Activated CD4-positive, alpha-beta T cell treated with anti-CD3 and anti-CD28 coated beads, Interleukin-2, amount 50 U/mL, for 1 hour (primary cell): ENCODE measurements at regions not wholly inside any gene's neighbourhood (a gene's known extent, or its start where the extent isn't known, plus 50 kb on each side); places are given as distances from the start of the nearest gene placed in this dataset.

Experiments
- DNase-seq: peaks from one replicate; pipeline ENCODE4 v3.0.0-alpha.2; 2020

- DNase-seq: no peak
Measured at GRCh38 chr5:141800617-141801016, 77.6 kb downstream of the PCDH1 start.

GRCh38 chr5:141799507-141800167 lies 78.6 kb downstream of the PCDH1 start:
- DNase-seq: no peak

GRCh38 chr5:141797425-141797824 lies 80.8 kb downstream of the PCDH1 start:
- DNase-seq: no peak

GRCh38 chr5:141795421-141795820 lies 82.8 kb downstream of the PCDH1 start:
- no peak for DNase-seq

GRCh38 chr5:141793881-141794280 lies 84.3 kb downstream of the PCDH1 start:
- DNase-seq: no peak

GRCh38 chr5:141793403-141793802 lies 84.8 kb downstream of the PCDH1 start:
- no peak for DNase-seq

- DNase-seq: no peak
Measured at GRCh38 chr5:141790630-141791029, 87.6 kb downstream of the PCDH1 start.

GRCh38 chr5:141789330-141789729 lies 88.9 kb downstream of the PCDH1 start:
- DNase-seq: no peak

GRCh38 chr5:141788296-141788970 lies 89.8 kb downstream of the PCDH1 start:
- no peak for DNase-seq

GRCh38 chr5:141787376-141787775 lies 90.8 kb downstream of the PCDH1 start:
- no peak for DNase-seq

GRCh38 chr5:141786700-141787099 lies 91.5 kb downstream of the PCDH1 start:
- DNase-seq: no peak

GRCh38 chr5:141785711-141786110 lies 92.5 kb downstream of the PCDH1 start:
- DNase-seq: no peak

GRCh38 chr5:141785135-141785534 lies 93.1 kb downstream of the PCDH1 start:
- DNase-seq: no peak

- no peak for DNase-seq
Measured at GRCh38 chr5:141784529-141784928, 93.7 kb downstream of the PCDH1 start.

GRCh38 chr5:141783947-141784296 lies 94.3 kb downstream of the PCDH1 start:
- no peak for DNase-seq

- DNase-seq: no peak
Measured at GRCh38 chr5:141783005-141783946, 94.9 kb downstream of the PCDH1 start.

- no peak for DNase-seq
Measured at GRCh38 chr5:141781910-141782309, 96.3 kb downstream of the PCDH1 start.

GRCh38 chr5:141780952-141781781 lies 97.0 kb downstream of the PCDH1 start:
- DNase-seq: no peak

GRCh38 chr5:141780240-141780951 lies 97.8 kb downstream of the PCDH1 start:
- no peak for DNase-seq

GRCh38 chr5:141779503-141779973 lies 97.5 kb upstream of the ARAP3 start:
- no peak for DNase-seq

- no peak for DNase-seq
Measured at GRCh38 chr5:141778683-141779082, 96.7 kb upstream of the ARAP3 start.

- DNase-seq: no peak
Measured at GRCh38 chr5:141778206-141778605, 96.2 kb upstream of the ARAP3 start.
